ENCODE measurements at regions not wholly inside any gene's neighbourhood (a gene's known extent, or its start where the extent isn't known, plus 50 kb on each side); places are given as distances from the start of the nearest gene placed in this dataset.
"Not testable (repeated sequence)": the region's sequence is repeated elsewhere in the genome, so short reads cannot be mapped to it uniquely, and the experiment has no call there.

DNA sequence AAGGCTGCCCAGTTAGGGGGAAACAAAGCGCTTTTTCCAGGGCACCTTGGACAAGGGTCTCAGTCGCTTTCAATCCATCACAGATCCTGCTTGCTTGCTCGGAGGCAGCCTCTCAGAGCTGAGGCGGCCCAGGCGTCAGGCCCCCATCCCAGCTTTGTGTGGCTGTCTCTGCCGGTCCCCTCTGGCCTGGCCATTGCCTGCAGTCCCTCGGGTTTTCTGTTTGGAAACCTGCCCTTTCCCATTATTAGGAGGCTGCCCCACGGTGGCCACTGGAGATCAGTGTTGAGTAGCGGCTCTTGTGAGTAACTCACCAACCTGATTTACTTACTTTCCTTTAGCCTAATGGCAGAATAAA lies 216.1 kb downstream of the GLRX3 start:
- DNase-seq, result no peak

GRCh38 chr10:130353928-130354572 lies 217.9 kb downstream of the GLRX3 start:
- no peak for DNase-seq

GRCh38 chr10:130354573-130354954 lies 218.4 kb downstream of the GLRX3 start:
- DNase-seq, result no peak

DNA sequence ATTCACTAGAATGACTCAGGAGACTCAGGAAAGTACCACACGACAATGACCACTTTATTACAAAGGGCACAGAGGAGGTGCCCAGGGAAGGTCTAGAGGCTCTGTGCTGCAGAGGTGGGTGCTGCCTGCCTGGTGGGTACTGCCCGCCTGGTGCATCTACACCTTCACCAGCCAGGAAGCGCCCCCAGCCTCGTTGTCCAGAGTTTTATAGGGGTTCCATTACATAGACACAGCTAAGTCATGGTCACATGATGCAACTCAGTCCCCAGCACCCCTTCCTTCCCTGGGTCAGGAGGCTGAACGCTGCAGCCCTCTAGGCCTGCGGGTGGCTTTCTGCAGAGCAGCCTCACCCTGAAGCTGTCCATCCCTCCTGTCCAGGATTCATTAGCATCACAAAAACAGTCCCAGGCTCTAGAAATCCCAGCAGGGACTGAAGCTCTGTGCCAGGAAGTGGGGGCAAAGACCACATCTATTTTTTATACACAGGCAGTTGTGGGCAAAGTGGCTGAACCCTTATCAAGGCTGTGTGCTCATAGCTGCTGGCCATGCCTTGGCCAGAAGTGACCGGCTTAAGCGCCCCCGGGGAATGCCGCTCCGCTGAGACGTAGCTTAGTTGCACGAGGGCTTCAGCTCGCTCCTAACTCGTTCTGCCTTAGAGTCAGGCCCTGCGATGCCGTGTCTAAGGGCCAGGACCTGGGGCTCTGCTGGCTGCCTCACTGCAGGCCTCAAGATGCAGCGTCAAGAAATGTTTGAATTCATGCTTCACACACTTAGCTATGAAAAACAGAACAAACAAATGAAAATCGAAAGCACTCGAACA lies 219.0 kb downstream of the GLRX3 start:
- DNase-seq, result no peak

DNA sequence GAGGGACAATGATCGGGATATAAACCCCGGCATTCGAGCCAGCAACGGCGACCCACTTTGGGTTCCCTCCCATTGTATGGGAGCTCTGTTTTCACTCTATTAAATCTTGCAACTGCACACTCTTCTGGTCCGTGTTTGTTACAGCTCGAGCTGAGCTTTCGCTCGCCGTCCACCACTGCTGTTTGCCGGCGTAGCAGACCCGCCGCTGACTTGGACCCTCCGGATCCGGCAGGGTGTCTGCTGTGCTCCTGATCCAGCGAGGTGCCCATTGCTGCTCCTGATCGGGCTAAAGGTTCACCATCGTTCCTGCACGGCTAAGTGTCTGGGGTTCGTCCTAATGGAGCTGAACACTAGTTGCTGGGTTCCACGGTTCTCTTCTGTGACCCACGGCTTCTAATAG lies 220.2 kb downstream of the GLRX3 start:
- not testable (repeated sequence) for DNase-seq

GRCh38 chr10:130357226-130357625 lies 221.0 kb downstream of the GLRX3 start:
- DNase-seq, result no peak

- no peak for DNase-seq
These were observed 221.8 kb downstream of the GLRX3 start for GRCh38 chr10:130357951-130358350.

DNA sequence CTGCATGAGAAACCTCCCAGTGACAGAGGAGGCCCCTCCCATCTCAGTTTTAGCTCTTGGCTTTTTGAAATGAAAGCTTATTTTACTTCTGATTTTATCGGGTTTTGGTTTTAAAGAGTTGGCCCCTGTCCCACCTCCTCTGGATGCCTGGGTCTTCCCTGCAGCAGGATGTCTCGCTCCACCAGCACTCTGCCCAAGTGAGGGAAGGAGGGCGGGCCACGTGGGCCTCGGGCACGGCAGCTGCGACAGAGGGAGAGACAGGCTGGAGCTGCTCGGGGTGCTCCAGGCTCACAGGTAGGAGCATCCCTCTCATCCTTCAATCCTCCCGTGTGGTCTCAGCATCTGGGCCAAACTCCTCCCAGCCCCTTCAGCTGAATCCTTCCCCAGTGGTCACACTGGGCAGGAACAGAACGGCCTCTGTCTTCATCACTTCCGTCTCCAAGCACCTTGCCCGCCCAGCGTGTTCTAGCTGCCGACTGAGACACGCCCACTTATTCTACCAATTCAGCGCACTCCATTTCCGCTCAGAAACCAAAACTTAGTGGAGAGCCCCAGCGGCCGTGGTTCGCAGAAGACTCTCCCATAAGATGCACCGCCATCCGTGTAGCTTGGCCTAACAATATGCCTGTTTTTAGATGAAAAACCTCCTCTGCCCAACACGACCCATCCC lies 222.9 kb downstream of the GLRX3 start:
- DNase-seq, result no peak

DNA sequence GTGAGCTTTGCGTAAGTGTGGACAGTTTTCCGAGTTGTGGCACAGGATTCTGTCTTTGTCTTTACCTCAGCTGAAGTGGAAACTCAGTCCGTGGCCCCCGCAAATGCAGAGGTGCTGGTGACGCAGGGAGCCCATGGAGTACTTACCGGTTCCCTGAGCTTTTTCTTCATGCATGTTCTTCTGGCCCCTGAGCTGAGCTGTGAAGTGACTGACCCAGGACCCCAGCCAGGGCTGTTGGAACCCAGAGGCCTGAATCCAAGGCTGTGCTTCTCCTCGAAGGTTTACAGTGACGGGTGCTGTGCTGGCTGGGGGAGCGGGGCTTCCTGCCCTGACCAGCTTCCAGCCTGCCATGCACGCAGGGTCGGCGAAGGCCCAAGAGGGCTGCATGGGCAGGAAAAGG lies 223.5 kb downstream of the GLRX3 start:
- no peak for DNase-seq

DNA sequence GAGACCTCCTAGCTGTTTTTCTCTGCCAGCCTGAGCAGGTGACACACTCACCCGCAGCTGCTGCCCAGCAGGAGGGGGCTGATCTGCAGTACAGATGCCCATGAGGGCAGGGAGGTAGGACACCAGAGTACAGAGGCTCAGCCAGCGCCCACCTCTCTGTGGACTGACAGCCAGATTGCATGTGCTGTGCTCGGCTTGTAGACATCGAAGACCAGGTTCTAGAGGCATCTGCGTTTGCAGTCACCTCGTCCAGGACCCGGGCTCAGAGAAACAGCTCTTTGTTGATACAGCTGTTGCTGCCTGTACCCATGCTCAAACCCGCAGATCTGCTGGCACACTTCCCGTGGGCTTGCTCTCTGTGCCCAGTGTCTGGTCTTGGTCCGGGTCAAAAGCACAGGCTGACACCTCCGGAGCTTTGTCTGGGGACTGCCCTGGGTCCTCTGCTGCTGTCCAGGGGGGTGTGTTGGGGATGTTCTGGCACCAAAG lies 224.7 kb downstream of the GLRX3 start:
- DNase-seq, result no peak

DNA sequence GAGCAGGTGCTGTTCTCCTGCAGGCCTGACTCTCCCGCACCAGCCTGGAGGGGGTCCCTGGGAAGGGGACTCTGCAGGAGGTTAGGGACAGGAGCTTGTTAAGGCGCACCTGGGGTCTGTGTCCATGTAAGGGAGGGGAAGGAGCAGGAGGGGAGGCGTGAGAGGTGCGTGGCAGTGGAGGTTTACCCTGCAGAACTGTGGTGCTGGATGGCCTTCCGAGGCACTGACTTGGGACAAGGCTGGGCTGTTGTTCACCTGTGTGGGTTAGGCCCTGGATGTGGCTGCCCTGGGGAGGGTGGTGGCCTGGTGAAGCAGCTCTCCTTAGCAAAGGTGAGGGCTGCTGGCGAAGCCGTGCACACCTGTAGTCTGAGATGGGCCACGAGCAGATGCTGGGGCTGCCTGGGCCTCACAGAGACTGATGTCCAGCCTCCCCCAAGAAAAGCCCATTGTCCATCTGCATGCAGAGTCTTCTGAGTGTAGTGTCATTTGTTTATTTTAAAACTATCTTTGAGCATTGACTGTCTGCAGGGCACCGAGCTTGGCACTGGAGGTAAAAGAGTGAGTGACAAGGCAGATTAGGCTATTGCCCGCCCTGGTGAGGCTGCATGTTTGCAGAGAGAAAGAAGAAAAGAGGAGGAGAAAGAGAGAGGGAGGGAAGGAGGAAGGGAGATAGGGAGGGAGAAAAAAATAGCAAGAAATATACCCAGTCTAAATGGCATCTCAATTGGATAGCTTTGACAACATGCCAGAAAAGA lies 225.3 kb downstream of the GLRX3 start:
- no peak for DNase-seq

- DNase-seq, result no peak
These were observed 226.1 kb downstream of the GLRX3 start for GRCh38 chr10:130362308-130362761.

DNA sequence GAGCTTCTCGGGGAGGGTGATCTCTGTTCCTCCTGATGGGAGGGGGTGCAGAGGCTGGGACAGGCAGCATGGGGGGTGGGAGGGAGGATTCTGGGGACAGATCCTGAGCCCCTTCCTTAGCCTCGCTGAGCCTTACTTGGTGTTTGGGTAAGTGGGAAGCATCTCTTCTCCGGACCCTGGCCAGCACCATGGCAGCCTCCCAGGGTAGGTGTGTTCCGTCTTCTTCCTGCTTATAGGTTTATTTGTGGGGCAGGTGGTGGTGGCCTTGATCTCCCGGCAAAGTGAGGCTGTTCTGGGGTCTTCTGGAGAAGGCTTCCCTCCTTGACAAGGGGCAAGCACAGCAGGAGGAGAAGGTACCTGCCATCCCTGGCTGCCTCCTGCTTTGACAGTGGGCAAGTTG lies 226.9 kb downstream of the GLRX3 start:
- DNase-seq, result no peak

DNA sequence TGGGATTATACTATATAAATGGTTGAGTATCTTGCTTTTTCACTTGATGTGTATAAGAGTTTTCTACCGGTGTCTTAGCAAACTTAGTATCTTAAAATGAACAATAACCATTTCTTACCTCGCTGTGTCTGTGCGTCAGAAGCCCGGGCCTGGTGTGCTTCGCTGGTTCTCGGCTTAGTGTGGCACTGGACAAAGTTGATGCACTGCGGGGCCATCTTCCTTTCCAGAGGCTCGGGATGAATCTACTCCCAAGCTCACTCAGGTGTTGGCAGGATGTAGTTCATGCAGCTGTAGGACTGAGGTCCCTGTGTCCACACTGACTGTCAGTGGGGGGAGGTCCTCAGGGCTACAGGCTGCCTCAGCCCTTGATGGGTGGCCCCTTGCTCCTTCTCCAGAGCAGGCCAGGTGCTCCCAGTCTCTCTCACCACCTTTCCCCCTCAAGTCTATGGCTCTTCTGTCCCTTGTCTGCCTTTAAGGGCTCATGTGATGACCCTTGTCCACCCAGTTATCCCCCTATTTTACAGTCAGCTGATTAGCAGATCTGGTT lies 227.8 kb downstream of the GLRX3 start:
- DNase-seq, result no peak

DNA sequence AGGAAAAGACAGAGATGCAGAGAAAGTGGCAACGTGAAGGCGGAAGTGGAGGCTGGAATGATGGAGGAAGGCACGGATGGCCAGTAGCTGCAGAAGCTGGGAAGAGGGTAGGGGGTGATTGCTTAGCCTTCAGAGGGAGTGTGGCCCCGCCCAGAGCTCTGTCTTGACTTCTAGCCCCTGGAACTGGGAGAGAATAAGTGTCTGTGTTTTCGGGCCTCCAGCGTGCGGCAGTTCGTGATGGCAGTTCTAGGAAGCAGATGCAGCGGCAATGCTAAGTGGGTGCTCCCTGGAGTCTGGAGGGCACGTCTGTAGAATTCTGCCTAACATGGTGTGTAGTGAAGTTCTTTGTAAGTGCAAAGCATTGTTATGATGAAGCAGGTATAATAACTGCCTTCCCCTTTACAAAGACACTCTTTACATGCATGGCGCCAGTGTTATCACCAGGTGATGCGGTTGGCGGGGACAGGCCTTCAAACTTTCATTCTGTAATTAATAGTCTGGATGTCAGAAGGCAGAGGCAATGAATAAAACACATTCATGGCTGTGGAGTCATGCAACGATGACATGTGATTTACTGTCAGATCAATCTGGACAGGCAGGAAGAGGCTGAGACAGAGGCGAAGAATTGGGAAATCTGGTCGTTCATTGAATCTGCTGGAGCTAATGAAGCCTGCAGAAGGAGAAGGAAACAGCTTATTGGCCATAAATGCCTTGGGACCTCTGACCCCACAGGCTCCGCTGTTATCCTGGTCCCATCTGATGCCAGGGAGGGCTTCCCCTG lies 228.6 kb downstream of the GLRX3 start:
- no peak for DNase-seq

- no peak for DNase-seq
These were observed 232.8 kb downstream of the GLRX3 start for GRCh38 chr10:130368761-130369560.

- no peak for DNase-seq
These were observed 233.6 kb downstream of the GLRX3 start for GRCh38 chr10:130369645-130370381.

- DNase-seq, result no peak
These were observed 234.5 kb downstream of the GLRX3 start for GRCh38 chr10:130370721-130371120.

DNA sequence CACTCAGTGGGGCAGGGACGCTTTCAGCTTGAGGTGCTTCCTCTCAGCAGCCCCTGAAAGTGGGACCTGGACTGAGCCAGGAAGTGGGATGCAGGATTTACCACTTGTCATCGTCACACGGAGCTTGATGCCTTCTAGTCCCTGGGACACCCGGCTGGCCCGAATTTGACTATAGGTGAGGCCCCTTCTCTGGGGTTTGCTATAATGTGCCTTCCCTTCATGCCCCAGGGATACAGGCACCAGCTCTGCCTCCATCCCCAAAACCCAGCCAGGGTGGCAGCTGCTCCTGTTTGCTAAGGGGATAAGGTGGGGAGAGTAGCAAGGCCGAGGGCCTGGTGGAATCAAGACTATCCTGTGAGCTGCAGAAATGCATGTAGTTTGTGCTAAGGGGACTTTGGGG lies 235.0 kb downstream of the GLRX3 start:
- no peak for DNase-seq

DNA sequence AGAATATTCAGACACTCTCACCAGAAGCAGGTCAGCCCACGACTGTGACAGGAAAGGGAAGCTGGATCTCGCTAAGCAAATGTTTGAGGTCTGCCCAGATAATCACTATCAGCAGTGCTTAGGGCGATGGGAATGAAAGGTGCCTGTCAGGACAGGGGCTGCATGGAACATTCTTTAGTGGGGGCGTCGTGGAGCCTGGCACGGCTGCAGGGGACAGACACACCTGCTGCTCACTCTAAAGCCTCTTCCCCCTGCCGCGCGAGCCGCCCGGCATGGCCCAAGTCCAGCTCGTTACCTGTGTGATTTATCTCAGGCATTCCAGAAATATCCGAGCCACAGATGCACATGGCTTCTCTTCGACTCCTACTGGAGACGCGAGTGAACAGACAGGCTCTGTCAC lies 235.5 kb downstream of the GLRX3 start:
- no peak for DNase-seq
